NCI-H524 (cell line): ENCODE measurements at regions not wholly inside any gene's neighbourhood (a gene's known extent, or its start where the extent isn't known, plus 50 kb on each side); places are given as distances from the start of the nearest gene placed in this dataset.
"Not testable (repeated sequence)": the region's sequence is repeated elsewhere in the genome, so short reads cannot be mapped to it uniquely, and the experiment has no call there.

ENCODE experiments used
- DNase-seq, 2 experiments: peaks; one replicate each; lab custom pipeline; 2025; lab: John Stamatoyannopoulos, UW

DNA sequence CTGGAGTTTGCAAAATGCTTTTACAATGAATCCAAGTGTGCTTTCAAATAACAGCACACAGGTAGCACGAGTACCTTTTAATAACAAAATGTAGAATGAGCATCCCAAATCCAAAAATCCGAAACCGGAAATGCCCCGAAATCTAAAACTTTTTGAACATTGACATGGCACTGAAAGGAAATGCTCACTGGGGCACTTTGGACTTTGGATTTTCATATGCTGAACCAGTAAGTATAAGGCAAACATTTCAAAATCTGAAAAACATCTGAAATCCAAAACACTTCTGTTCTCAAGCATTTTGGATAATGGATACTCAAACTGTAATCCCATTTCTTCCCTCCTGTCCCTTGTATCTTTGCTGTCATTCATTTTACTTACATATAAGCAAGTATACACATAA, 50.1 kb downstream of the GCNT4 start:
- DNase-seq, result no peak

DNA sequence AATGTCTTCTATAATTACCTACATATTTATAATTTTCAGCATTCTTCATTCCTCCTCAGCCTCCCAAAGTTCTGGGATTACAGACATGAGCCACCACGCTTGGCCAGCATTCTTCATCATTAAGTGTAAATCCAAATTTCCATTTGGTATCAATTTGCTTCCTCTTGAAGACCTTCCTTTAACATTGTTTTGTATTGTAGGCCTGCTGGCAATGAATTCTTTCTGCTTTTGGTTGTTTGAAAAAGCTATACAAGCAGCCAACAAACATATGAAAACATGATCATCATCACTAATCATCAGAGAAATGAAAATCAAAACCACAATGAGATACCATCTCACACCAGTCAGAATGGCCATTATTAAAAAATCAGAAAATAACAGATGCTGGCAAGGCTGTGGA, 56.4 kb downstream of the GCNT4 start:
- no peak for DNase-seq

DNA sequence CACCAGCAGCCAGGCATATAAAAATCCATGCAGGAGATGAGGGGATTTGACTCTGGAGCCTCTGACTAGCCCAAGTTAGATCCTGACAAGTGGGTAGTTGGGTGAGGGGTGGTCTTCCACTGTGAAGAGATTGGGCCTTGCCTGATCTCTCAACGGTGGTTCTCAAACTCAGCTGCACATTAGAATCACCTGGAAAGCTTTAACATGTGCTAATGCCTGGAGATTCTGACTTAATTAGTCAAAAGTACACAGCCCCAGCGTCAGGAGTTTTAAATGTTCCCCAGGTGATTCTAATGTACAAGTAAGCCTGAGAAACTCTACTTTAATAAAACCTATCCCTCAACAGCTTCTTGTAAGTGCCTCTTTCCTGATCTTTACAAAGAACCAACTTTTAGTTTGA, 57.5 kb downstream of the GCNT4 start:
- DNase-seq, result no peak

DNA sequence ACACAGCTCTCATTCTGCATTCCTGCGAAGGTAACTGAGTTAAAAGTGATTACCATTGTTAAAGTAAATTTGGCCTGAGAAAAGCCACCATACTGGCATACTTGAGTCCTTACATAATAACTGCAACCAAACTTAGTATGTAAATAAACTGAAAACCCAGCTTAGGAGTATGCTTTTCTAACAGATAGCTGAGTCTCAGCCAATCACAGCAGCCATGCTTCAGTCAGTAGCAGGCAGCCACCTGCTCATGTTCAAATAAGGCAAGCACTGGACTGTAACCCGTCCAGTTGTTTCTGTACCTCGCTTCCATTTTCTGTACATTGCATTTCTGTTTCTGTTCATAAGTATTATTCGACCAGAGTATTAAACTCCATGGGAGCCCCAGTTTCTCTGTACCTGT, 58.6 kb downstream of the GCNT4 start:
- DNase-seq, result peak in 1 of 2 experiments; percentile 3

DNA sequence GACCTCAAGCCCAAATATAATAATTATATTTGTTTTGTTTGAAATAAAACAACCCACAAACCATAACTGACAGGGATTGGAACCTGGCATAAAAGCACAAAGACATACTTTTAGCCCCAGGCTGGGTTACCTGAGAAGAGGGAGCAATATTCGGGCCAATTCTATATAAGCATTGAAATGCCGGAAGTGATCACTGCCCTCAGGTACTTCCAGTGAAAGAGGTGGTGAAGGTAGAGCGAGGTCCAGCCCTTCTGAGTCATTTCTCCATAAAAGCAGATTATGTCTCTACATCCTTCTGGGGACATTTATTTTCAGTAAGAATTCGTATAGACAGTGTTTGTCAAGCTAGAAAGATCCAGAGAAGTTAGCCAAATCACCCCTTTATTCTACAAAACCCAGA, 59.6 kb downstream of the GCNT4 start:
- no peak for DNase-seq

DNA sequence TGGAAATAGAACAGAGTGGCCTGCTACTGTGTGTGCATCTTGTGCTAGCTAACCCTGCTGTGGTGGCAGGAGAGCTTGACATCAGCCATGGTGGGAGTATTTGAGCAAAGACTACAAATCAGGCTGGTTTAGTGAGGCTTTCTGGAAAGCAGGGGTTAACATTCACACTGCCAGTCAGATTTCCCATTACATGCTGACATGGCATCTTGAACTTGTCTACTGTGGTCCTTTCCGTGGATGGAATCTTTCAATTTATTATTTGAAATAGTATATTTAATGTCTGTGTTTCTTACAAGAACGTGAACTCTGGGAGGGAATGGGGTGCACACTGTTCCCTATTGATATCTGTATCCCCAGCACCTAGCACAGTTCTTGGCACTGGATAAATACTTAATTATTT, 60.8 kb downstream of the GCNT4 start:
- no peak for DNase-seq

DNA sequence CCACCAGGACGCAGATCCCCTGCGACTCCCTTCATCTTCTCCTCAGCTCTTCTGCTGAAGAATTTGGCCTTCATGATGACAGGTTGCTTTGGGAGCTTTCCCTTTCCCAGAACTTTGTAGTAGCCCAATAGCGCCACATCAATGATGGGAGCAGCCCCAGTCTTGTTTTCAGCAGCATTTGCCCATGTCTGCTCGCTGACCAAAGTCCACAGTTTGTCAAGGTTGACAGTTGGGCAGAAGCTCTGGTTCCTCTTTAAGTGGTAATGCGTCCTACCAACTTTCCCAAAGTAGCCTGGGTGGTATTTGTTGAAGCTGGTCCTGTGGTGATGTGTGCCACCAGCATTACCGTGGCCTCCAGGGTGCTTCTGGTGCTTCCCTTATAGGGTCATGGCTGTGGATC, 62.2 kb downstream of the GCNT4 start:
- no peak for DNase-seq

DNA sequence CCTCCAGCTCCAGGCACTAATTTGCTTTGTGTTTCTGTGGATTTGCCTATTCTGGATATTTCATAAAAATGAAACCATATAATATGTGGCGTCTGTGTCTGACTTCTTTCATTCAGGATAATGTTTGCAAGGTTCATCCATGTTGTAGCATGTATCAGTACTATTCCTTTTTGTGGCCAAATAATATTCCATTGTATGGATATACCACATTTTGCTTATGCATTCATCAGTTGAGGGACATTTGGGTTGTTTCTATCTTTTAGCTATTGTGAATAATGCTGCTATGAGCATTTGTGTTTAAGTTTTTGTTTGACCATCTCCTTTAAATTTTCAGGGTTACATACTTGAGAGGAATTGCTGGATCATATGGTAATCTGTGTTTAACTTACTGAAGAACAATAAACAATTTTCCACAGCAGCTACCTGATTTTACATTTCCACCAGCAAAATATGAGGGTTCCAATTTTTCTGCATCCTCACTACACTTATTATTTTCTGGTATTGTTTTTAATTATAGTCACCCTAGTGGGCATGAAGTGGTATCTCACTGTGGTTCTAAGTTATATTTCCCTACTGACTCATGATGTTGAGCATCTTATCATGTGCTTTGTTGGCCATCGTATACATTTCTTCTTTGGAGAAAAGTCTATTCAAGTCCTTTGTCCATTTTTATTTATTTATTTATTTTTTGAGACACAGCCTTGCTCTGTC, 63.9 kb downstream of the GCNT4 start:
- DNase-seq, result no peak

DNA sequence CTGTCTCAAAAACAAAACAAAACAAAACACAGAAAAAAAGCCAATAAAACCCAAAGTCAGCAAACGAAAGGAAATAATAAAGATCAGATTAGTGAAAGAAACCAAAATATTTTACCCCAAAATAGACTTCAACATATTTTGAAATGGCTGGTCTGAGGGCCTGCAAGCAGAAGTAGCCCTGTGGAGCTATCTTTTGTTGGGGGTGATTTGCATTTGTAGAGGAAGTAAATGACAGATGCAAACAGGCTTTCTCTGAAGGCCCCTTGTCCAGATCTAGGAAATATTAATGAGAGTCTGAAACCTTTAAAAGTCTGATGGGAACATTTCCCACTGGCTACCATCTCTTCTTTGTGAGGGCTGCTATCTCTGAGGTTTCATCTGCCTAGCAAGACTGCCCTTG, 74.0 kb downstream of the GCNT4 start:
- peak in 1 of 2 experiments; percentile 27 for DNase-seq

DNA sequence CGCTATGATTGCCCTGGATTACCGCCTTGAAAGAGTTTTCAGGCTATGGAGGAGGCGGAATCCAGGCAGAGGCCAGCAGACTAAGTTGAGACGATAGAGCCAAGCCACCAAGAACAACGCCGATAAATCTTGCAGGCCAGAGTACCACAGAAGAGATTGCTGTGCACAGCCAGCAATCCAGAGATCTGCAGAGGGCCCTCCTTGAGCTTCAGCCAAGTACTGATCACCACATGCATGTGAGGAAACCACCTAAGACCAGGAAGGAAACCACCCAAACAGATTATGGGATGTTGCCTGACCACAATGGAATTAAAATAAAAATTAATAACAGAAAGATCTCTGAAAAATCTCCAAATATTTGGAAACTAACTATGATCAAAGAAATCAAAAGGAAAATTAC, 74.9 kb downstream of the GCNT4 start:
- DNase-seq, result no peak

DNA sequence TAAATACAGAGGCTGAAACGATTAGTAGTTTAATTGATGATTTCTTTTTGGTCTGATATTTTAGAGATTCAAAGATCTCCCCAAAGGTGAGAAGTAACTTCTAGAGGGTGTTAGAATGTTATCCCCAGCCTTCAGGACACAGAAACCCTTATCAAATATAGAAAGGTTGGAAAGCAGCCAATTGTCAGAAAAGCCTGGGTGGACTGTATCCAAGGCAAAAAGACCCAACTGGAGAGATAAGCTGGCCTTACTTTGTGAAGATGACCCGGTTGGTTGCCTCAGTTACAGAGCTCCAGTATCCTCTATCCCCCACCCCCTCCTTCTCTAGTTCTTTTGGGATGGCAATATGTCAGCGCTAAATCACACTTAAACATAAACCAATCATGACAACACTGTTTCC, 75.7 kb downstream of the GCNT4 start:
- no peak for DNase-seq

DNA sequence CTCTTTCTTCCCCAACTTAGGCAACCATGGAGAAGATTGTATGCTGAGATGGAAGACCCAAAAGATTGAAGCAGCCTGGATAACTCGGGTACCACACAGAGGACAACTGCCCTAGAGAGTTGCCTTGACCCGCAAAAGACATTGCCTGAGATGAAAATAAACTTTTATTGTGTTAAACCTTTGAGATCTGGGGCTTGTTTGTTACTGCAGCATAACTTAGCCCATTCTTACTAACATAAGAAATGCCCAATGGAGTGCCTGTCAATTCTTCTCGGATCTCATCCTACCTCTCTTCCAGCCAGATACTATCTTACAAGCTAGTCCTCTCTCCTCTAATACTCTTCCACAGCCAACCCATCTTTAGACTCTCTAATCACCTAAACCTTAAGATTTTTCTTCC, 76.8 kb downstream of the GCNT4 start:
- DNase-seq, result no peak

DNA sequence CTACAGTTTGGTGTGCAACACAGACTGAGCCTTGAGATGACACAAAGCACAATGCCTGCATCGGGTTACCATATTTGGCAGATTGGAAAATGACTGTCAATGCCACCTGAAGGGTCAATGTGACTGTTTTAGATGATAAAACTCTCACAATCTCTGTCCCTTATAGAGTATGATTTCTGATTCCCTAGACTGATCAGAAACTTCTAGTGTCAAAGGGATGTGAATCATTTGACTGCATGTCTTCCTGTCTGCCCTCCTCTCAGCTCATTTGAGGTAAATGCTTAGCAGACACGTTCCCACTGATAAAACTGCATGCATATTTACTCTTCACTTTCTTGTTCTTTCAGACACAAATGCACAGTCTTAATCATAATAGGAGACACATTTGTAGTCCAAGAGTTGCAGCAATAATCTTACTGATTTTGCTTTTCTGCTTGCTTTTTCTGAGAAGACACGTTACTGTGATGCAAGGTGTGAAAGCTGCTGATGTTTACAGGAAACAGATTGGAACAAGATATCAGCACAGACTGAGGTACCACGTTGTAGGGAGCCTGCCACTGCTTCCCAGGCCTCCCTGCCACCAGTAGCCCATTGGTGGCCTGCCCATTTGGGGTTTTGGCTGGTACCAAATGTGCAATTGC, 77.8 kb downstream of the GCNT4 start:
- no peak for DNase-seq

DNA sequence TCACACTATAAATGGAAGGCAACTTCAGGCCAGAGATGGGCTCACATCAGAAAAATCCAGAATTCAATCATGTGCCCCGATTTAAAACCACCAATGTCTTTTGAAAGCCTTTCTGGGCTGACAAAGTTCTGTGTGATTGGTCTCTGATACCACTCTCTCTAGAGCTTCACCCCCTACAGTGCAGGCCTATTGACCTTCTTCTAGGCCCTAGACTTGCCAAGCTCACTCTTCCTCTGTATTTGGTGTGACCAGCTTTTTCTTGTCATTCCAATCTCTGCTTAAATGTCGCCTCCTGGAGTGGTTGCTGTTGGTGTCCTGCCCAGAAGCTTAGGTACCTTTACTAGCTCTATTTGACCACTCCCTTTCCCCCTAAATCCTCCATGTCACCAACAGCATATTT, 78.7 kb downstream of the GCNT4 start:
- no peak for DNase-seq

DNA sequence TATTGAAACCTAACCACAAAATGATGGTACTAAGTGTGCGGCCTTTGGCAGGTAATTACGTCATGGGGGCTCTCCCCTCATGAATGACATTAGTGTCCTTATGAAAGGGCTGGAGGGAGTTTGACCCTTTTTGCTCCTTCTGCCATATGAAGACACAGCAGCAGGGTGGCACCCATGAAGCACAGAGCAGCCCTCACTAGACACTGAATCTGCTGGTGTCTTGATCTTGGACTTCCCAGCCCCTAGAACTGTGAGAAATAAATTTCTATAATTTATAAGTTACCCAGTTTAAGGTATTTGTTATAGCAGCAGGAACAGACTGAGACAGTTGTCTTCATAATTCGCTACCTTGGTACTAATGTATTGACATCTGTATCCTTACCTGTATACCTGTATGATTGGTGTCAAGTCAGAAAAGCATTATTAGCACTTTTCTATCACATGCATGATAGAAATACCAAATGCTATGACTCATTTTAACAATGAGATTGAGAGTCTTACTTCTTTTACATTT, 80.4 kb downstream of the GCNT4 start:
- no peak for DNase-seq

DNA sequence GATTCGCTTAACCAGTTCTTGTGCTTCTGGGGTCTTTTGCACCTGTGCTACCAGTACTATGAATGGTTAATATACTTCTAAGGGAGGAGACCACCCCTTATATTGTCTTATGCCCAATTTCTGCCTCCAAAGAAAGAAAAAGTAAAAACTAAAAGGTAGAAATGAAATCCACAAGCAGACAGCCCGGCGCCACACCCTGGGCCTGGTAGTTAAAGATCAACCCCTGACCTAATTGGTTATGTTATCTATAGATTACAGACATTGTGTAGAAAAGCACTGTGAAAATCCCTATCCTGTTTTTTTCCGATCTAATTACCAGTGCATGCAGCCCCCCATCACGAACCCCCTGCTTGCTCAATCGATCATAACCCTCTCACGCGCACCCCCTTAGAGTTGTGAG, 81.5 kb downstream of the GCNT4 start:
- DNase-seq, result not testable (repeated sequence)

DNA sequence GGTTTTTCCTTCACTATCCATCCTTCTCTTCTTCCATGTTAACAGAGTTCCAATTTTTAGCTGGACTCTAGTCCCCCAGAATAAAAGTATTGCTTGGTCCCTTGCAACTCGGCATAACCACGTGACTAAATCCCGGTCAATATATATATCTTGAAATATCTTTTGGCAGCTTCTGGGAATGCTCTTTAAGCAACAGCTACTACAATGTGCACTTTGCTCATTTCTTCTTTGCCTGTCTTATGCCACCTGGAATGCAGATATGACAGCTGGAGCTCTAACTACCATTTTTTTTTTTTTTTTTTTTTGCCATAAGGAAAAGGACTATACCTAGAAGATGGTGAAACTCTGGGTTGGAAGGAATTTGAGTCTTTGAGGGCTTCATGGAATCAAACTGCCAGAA, 82.6 kb downstream of the GCNT4 start:
- no peak for DNase-seq

DNA sequence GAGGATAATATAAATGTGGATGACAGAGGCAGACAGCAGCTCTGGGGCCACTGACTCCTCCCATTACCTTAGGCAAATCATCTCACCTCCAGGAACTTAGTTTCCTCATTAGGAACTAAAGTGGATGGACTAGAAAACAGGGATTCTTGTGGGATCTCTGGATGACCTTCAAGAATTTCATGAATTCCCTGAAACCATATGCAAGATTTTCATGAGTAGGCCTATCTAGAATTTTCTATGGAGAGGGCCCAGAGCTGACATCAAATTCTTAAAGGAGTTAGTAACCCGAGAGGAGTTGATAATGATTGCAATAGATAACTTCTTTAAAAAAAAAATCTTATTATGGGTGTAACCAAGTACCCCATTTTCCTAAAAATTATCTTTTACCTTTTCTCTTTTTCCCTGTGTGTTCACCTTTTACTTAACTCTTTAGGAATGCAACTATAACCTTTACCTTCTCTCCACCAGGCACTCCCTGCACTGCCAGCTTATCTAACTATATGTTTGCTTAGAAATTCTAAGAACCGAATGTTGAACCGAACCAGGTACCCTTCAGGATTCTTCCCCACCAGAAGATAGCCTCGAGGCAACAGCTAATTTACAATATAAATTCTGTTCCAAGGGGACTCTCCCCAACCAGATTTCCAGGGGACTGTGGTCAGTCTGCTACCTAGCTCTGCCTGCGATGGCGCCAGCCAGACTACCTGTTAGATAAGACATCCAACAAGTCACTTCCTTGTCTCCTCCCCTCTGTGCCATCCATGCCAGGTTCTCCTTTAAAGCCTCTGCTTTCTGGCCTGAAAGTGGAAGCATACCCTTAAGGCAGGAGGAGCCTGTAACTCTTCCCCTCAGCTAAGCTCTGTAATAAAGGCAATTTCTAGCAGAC, 86.0 kb downstream of the GCNT4 start:
- no peak for DNase-seq

DNA sequence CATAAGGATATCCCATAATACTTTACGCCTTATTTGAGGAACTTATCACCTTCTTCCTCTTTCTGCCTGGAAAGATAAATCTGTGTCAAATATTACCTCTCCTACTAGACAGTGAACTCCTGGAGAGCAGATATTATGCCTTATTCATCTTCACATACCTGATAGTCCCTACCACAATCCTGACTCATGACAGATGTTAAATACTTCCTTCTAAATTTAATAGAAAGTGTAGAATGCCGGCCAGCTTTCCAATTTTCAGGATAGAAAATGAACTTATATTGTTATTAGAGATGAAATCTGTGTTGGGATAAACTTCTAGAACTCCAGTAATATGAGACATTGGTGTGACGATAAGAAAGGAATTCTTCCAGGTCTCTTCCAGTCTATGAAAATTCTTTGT, 89.0 kb downstream of the GCNT4 start:
- no peak for DNase-seq

DNA sequence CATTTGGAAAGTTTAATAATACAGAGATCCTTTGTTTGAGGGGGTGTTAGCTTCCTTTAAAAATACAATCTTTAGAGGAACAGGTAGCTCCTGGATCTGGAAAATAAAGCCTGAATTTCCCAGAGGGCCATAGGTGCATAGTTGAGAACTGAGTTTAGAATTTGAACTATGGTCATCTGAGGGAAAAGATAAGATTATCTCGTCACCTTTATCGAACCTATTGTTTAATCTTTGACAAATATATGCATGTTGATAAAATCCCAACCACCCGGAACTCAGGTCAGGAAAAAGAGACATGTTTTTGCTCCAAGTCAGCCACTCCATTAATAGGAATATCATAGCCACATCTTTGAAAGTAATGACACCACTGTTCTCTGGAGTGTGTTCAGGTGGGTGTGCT, 91.7 kb upstream of the FAM169A start:
- DNase-seq, result no peak

DNA sequence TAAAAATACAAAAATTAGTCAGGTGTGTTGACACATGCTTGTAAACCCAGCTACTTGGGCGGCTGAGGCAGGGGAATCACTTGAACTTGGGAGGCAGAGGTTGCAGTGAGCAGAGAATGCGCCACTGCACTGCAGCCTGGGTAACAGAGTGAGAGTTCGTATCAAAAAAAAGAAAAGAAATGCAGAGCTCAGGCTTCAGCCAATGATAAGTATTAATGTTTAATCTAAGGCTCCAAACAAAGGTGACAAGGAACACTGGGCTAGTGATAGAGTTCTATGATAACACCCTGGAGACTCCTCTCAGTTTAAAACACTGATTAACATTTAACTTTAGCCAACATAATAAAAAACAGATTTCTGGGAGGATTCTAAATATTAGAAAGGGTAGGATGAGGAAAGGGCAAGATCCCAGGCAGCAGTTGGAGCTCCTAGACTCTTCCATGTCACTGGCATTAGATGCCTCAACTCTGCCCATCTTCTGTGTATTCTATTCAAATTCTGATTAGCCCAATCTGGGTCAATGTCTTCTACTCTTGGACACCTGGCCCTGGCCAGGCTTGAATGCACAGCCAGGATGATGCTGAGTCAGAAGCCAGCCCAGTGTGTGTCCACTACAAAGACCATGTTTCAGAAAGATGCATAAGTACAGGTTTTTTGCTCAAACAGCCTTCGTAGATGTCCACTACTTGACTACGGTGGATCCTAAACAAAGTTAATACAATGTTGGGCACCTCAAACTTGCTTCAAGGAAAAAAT, 91.0 kb upstream of the FAM169A start:
- no peak for DNase-seq

DNA sequence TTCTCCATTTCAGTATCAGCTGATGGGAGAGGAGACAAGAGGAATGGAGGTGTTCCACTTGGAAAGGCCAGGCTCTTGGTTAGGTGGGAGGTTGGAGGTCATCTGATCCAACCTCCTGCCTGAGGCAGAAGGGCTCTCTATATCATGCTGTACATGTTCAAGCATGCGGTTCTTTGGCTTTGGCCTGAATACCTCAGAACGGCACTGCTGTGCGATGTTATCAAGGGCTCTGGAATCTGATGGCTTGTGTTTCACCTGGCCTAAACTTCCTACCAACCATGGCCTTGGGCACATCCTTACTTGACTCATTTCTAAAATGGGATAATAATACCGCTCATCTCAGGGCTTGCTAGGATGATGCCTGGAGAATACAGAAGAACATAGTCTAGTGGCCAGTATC, 90.1 kb upstream of the FAM169A start:
- no peak for DNase-seq
